Adrenal gland (tissue), 5 donors: ENCODE measurements at regions not wholly inside any gene's neighbourhood (a gene's known extent, or its start where the extent isn't known, plus 50 kb on each side); places are given as distances from the start of the nearest gene placed in this dataset.

Experiments
- POLR2A ChIP-seq, 2 donors: fragments of 450-650 bp; IDR thresholded peaks; one replicate each; pipeline ENCODE4 v1.6.1; 2017; ENCODE audit warnings: antibody characterized with exemption in 2 of 2, mild to moderate bottlenecking in 2 of 2, moderate library complexity in 1 of 2
- TF ChIP-seq, protein P1 (sequence below), 6 experiments: fragments of 450-650 bp in 4 of 6; fragments of 200-600 bp in 2 of 6; sonication (generic) in 1 of 6; IDR thresholded peaks; 1 replicate in 5 of 6; 2 replicates in 1 of 6; pipeline versions ENCODE4 v1.5.1 to v1.8.0; 2016 to 2021; ENCODE audit warnings: antibody characterized with exemption in 6 of 6, mild to moderate bottlenecking in 2 of 6, moderate library complexity in 1 of 6
- donor health status: DM: no; HTN: no; CAD: no.

DNA sequence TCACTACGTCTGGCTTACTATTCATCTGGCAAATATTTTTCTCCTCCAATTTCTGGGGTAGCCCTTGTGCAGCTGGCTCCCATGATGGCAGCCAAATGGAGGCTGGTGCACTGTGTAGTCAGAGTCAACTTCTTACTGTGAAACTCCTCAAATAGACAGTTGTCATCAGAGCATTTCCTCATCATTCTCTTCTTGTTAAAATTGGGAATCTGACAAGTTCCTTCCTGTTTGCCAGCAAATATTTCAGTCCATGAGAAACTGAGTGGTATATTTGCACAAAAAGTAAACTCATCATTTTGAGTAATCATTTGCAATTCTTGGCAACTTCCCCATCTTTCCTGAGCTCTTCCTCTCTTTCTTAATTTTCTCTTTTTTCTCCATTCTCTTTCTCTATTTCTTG, 394.9 kb upstream of the RGS17 start:
- TF ChIP-seq, protein P1, sequence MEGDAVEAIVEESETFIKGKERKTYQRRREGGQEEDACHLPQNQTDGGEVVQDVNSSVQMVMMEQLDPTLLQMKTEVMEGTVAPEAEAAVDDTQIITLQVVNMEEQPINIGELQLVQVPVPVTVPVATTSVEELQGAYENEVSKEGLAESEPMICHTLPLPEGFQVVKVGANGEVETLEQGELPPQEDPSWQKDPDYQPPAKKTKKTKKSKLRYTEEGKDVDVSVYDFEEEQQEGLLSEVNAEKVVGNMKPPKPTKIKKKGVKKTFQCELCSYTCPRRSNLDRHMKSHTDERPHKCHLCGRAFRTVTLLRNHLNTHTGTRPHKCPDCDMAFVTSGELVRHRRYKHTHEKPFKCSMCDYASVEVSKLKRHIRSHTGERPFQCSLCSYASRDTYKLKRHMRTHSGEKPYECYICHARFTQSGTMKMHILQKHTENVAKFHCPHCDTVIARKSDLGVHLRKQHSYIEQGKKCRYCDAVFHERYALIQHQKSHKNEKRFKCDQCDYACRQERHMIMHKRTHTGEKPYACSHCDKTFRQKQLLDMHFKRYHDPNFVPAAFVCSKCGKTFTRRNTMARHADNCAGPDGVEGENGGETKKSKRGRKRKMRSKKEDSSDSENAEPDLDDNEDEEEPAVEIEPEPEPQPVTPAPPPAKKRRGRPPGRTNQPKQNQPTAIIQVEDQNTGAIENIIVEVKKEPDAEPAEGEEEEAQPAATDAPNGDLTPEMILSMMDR (IDR thresholded peaks at IDR 0.05), result no peak
- no peak for TF ChIP-seq POLR2A (IDR thresholded peaks at IDR 0.05)
